GM18526 (cell line): ENCODE measurements at regions not wholly inside any gene's neighbourhood (a gene's known extent, or its start where the extent isn't known, plus 50 kb on each side); places are given as distances from the start of the nearest gene placed in this dataset.

Experiments used
- POLR2A ChIP-seq: IDR thresholded peaks from 3 replicates; pipeline ENCODE4 v1.6.1; 2011; ENCODE audit not compliant: insufficient read length; ENCODE audit errors: extremely low read depth

DNA sequence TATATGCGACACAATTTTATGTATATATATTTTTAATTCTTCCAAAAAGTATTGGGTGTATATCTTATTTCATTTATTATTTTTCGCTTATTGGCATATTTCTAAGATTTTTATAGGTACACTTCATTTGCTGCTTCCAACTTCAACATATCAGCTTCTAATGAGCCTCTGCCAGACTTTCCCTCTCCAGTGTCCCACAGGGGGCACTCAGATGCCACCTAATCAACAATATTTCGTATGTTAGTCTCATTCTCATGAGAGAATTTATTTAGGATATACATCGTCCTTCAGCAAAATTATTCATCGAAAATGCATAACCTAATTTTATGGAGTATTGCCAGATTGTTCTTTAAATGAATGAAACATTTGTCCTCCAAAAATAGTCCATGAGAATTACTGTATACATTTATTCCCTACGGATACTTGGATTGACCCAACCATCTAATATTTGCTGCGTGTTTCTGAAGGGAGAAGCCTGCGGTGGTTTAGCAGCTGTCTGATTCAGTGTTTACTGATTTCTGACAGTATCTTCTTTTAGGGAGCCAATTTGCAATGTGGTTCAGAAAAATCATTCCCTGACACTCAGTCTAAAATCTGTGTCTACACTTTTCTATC is 100.6 kb upstream of the SELENOP start:
- no peak for TF ChIP-seq POLR2A

DNA sequence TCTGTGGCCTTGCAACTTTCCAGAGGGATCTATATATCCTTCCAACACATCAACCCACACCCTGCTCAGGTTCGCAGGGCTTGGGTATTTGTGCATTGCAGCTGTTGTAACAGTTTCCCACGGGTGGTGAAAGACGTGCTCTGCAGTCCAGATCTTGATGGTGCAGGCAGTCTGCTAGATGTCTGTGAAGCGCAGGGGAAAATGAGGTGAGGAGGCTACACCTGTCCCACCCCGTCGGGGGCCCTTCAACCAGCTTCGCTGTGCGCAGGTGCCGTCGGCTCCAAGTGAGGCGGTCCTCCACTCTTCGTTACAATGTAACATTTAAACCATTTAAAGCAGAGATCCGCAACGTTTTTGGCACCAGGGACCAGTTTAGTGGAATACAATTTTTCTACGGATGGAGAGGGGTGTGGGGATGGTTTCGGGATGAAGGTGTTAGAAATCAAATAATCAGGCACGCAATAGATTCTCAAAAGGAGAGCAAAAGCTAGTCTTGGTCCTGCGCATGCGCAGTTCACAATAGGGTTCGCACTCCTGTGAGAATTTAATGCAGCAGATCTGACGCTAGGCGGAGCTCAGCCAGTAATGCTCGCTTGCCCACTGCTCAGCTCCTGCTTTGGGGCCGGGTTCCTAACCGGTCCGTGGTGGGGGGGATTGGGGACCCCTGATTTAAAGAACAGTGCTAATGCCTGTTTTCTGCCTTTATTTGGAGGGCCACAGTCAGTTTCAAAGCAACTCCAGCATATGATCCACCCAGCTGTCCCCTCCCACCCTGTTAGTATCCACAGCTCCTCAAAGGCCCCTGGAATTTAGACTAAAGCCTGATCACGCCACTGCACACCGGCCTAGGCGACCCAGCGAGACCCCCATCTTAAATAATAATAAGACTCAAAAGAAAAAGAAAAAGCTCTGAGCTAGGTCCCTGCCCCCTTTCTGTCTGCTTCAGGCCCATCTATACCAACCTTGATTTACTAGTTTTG is 97.1 kb upstream of the SELENOP start:
- TF ChIP-seq POLR2A, result no peak

DNA sequence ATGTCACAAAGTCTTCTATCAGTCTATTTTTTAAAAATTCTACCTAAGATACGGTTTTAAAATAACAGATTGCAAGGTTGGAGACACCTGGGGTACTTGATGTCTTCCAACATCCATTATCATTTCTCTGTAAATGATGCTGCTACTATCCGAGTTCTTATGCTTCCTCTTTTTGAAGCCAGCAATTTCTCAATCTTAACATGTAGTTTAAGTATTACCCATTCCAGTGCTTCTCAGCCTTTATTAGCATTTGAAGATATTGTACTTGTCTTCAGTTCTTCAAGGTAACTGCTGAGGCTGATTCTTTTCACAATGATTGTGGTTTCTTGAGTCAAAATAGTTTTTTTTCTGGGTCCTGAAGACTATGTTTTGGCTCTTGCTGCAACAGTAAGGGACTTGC is 96.4 kb upstream of the SELENOP start:
- TF ChIP-seq POLR2A, result no peak

DNA sequence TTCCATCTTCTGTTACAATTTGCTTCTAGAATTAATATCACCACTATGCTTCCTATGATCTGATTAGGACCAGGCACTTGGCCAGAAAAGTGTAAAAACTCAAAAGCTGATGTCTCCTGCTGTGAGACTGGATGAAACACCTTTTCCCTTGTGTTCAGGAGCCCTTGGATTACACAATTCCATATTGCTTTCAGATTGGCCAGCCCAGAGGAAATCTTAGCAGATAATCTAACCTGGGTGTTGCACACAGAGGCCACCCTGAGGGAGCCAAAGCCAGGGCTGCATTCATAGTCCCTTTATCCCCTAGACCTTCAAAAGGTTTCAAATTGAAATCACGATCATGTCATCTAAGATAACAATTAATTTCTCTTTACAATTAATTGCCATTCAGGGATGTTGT is 94.1 kb upstream of the SELENOP start:
- no peak for TF ChIP-seq POLR2A

DNA sequence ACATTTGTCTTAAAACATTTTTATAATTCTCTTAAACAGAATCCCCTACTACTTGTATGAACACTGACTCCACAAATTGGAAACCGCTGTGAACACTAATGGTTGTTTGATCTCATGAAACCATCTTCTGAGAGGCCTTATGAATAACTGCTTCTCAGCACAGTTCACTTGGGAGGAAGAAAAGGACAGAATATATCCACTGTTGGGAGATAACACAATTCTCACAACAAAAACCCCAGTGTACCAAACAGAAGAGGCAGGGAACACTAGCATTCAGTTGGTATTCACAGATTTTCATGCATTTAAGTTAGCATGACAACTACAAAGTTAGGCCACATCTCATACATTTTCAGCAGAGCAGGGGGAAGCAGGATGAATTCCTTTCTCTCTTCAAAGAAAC is 89.0 kb upstream of the SELENOP start:
- TF ChIP-seq POLR2A, result no peak

DNA sequence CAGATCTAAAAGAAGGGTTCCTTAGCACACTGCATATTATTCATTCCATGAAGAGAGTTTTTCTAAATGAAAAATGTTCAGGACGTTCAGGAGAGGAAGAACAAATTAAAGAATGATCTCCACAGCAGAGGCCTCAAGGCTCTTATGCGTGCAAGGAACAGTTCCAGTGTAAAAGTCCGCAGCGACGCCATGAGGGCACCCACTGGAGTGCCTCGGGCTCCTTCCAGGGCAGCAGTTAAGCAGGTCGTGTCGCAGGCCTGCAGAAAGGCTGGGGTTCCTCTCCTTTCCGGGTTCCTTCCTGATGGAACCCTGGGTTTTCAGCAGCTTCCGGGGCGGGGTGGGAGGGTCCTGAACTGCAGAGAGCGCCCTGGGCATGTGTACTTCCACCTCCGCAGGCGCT is 87.1 kb upstream of the SELENOP start:
- TF ChIP-seq POLR2A, result no peak

DNA sequence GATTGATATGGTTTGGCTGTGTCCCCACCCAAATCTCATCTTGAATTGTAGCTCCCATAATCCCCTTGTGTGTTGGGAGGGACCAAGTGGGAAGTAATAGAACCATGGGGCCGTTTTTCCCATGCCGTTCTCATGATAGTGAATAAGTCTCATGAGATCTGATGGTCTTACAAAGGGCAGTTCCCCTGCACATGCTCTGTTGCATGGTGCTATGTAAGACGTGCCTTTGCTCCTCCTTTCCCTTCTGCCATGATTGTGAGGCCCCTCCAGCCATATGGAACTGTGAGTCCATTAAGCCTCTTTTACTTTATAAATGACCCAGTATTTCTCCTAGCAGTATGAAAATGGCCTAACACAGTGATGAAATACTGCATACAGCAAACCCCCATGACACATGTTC is 84.8 kb upstream of the SELENOP start:
- TF ChIP-seq POLR2A, result no peak

DNA sequence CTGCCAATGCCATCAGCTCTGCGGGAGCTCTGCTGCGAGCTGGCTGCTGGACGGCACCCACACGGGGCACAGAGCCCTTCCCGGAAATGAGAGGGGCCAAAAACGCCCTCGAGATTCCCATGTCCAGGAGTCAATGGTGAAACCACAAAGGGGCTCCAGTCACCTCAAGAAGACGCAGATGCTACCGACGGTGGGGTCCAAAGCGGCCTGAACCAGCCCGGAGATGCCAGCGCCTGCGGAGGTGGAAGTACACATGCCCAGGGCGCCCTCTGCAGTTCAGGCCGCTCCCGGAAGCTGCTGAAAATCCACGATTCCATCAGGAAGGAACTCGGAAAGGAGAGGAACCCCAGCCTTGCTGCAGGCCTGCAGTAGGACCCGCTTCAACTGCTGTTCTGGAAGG is 82.4 kb upstream of the SELENOP start:
- no peak for TF ChIP-seq POLR2A

DNA sequence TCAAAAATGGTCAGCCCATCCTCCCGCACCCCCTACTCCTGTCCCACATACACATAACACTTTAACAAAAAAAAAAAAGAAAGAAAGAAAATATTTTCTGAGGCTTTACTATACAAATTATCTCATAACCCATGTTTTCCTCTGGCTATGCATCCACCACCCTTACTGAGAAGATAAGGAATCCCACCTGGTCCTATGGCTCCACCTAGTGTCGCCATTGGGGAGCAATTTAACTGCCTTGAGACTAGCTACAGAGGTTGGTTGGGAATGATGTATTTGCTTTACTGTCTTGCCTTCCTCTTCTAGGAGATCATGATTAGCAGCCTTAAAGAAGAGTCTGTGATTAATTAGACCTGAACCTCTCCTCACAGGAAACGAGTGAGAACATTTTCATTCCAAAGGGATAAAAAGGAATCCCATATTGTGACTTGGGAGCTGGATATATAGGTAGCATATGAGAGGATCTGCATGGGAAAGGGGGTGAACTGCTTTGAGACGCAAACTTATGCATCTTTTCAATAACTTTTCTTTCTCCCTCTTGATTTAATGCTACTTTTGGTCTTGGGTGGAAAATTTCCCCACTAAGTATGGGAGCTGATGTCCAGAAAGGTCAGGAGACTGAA is 77.7 kb upstream of the SELENOP start:
- no peak for TF ChIP-seq POLR2A

DNA sequence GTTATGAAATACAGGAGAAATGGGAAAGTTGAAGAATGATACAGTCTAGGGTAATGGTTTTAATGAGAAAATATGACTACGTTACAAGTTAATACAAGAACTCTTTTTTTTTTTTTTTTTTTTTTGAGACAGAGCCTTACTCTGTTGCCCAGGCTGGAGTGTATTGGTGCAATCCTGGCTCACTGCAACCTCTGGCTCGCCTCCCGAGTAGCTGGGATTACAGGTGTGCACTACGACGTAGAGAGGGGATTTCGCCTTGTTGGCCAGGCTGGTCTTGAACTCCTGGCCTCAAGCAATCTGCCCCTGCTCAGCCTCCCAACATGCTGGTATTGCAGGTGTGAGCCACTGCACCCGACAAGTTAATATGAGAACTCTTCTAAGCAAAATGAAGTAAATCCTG is 77.1 kb upstream of the SELENOP start:
- no peak for TF ChIP-seq POLR2A

DNA sequence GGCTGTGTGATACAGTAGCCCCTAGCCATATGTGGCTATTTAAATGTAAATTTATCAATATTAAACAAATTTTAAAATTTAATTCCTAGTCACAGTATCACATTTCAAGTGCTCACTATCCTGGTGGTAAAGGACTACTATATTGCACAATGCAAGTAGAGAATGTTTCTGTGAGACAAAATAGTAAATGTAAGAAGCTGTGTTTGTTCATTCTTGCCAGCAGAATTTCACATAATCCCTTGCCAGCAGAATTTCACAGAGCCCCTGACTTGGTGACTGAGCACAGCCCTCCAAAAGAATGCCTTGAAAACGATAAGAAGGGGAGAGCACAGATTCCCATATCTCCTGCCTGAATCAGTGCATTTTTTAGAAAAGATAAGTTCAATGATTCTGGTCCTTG is 75.9 kb upstream of the SELENOP start:
- TF ChIP-seq POLR2A, result no peak

DNA sequence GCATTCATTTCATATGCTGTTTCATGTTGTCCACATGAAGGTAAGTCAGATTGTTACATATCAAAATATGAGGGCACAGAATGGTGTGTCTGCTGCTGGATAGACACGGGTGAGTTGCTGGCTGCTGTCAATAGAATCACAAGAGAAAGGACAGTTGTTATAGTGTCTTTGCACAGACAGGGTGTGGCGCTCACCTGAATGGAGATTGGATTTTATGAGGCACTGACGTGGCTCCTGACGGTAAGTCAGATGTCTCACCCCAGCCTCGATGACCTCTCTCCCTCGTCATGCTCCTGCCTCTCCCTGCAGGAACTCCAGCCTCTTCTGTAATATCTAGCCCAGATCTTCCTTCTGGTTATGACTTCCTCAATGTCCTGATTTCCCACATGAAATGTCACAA is 75.4 kb upstream of the SELENOP start:
- no peak for TF ChIP-seq POLR2A

DNA sequence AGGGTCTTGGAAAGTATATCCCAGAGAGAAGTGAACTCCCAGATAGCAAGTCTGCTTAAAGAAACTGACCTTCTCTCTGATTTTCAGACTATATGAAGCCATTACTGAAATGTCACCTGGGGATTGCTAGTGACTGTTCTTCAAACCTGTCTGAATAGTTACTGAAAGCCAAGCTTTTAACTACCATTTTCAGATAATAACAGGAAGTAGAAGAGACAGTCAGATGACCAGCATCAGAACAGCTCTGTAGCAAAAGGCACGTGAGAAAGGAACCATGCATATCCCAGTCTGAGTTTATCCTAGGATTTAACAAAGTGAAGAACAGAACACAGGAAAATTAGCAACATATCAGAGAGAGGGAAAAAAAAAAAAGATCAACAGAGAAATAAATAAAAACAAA is 74.9 kb upstream of the SELENOP start:
- no peak for TF ChIP-seq POLR2A

DNA sequence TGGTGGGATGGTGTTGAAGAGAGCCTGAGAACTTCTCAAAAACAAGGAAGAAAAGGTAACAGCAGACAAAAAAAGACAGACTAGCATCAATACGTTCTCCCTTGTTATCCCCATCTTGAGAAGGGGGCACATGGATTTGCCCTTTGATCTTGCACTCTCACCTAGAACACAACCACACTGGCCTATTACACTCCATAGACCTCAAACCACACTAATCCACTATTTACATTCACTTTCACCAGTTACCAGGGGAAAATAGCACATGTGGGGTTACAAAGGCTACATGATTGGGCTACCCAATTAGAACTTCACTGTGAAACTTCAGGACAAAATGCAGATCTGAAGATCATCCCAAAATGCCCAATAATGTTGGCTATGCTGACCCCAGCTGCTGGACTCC is 72.6 kb upstream of the SELENOP start:
- TF ChIP-seq POLR2A, result no peak

DNA sequence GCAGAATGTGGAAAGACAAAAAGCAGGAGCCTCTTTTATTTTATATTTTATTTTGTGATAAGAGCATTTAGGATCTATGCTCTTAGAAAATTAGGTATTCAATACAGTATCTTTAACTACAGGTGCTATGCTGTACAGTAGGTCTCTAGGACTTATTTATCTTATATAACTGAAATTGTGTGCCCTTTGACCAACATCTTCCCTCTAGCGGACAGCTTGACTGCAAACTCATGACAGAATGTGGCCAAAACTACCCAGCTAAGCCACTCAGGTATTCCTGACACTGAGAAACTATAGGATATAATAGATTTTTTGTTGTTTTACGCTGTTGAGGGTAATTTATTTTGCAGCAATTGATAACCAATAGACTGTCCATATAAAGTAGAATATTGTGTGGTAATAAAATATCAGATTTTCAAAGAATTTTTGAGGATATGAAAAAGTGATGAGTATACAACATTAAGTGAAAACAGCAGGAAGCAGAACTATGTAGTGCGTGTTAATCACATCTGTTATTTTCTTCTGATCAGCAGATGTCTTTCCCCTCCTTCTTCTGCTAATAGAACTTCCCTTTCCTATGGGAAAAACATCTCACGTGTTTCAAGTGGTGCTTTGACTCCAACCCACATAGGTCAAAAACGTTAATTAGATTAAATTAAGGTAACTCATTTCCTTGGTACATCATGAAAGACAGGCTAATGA is 69.9 kb upstream of the SELENOP start:
- TF ChIP-seq POLR2A, result no peak

DNA sequence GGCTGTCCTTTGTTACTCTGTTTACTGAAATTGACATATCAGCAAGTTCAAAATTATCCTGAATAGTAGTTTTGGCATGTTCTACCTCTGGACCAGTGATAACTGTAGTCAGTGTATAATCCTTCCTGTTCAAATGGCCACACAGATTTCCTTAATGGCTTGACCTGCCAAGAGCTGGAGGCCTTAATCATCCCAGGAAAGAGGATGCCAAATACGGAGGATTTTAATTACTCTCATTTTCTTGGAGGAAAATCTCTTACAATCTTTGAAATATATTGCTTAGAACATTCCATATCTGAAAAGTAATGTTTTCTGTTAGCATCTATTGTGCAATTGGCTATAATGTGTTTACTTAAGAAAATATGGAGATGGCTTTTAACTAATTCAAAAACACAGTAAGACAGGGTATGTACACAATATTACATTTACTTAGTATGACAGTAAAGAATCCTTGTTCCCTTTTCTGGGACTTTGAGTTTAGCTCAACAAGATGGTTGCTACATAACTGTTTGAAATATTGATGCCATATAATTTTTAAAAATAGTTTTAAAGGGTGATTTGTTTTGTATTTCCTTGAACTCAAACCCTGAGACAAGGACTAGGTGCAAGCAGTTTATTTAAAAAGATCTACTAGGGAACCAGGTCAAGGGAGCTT is 68.9 kb upstream of the SELENOP start:
- TF ChIP-seq POLR2A, result no peak

DNA sequence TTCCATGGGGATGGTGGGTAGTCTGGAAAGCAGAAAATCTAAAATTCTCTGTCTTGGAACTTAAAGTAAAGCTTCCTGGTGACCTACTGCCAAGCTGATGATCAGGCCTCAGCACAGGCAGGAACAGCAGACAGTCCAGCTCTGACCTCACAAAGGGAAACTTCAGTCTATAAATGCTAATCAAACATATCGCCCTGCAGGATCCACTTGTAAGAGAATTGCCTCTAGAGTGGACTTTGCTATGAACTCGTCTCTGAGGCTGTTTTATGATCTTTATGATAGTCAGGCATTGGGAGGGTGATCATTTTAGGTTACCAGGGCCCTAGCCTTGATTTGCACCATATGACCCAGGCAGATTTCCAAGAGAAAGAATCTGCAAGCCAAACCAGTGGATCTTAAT is 67.6 kb upstream of the SELENOP start:
- TF ChIP-seq POLR2A, result no peak
